ENCODE measurements at regions not wholly inside any gene's neighbourhood (a gene's known extent, or its start where the extent isn't known, plus 50 kb on each side); places are given as distances from the start of the nearest gene placed in this dataset.

DNA sequence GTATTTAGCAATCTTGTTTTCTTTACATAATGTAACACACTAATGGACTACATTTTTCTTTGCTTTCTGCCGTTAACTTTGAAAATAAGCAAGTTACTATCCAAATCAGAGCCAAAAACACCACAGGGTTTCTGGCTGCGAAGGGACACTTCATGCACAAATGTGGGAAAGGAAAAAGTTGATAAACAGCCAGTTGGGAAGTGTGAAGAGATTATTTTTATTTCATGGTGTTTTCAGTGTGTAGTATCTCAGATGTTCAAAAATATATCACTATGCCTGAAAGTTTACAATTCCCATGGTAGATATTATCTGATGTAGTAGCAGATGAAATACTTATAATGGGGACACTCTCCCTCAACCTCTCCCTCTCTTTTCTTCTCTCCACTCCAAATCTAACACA is 135.3 kb downstream of the CETN3 start:
- FAIRE-seq, result no peak

DNA sequence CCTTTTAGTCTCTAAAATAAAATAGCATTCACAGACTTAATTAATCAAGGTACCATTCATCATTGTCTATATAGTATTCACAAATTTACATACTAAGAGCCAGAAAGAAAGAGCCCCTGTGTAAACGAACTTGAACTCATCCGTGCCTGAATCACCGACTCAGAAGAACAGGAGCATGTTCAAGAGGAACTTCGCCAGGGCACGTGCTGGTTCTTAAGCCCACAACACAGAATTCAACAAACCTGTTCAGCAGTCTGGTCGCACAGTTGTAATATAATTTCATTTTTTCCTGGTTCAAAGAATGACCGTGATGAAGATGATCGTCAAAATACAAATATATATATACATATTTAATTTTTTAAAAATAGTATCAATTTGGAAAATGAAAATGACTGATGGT is 141.9 kb downstream of the CETN3 start:
- no peaks in the 10 kb centered on the region for H3K27me3 ChIP-seq (ENCODE audit: control insufficient read depth in 2 of 2, insufficient read depth in 2 of 2, low read length in 2 of 2)
- TF ChIP-seq, protein P1, sequence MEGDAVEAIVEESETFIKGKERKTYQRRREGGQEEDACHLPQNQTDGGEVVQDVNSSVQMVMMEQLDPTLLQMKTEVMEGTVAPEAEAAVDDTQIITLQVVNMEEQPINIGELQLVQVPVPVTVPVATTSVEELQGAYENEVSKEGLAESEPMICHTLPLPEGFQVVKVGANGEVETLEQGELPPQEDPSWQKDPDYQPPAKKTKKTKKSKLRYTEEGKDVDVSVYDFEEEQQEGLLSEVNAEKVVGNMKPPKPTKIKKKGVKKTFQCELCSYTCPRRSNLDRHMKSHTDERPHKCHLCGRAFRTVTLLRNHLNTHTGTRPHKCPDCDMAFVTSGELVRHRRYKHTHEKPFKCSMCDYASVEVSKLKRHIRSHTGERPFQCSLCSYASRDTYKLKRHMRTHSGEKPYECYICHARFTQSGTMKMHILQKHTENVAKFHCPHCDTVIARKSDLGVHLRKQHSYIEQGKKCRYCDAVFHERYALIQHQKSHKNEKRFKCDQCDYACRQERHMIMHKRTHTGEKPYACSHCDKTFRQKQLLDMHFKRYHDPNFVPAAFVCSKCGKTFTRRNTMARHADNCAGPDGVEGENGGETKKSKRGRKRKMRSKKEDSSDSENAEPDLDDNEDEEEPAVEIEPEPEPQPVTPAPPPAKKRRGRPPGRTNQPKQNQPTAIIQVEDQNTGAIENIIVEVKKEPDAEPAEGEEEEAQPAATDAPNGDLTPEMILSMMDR (IDR thresholded peaks at IDR 0.05; ENCODE audit: extremely low read depth in 1 of 2, insufficient read depth in 1 of 2, low read depth in 1 of 2, low read length in 2 of 2), result no peak
- no peaks in the 10 kb centered on the region for H3K9me1 ChIP-seq (replicated peaks; ENCODE audit: control insufficient read depth, extremely low read depth, insufficient read depth, low read length)
- POLR2A ChIA-PET, result no interaction called here
- H3K27ac ChIP-seq (ENCODE audit: insufficient read depth, low read depth, low read length), result no peak overlapping the region
- DNase-seq (ENCODE audit: low read depth, low spot score) (no peak), FAIRE-seq (no peak)
- dilution Hi-C loops (cut with MboI; ENCODE audit: extremely low pct_ligation_motif_present, low sequenced_read_pairs) (no loop called here), intact Hi-C loops (cut with micrococcal nuclease) (loop anchor here (5.0 to 10.0 kb wide), 4 partner anchors 120 to 1003 kb away; no protein-coding TSS in a partner anchor)
- no peaks in the 10 kb centered on the region for H3K79me2 ChIP-seq (ENCODE audit: control insufficient read depth, insufficient read depth, low read length)
- H2AFZ ChIP-seq (ENCODE audit: low read depth, low read length), result no peak overlapping the region
- H3K4me2 ChIP-seq (ENCODE audit: insufficient read depth, low read length), result no peak overlapping the region
- no peaks in the 10 kb centered on the region for H3K36me3 ChIP-seq (ENCODE audit: control insufficient read depth in 2 of 2, extremely low read depth in 1 of 2, insufficient read depth in 2 of 2, low read length in 2 of 2)
- H3K4me3 ChIP-seq (replicated peaks in 1 of 3; ENCODE audit: insufficient read depth in 1 of 3, low read depth in 1 of 3, low read length in 3 of 3), result no peak overlapping the region
- no peaks in the 10 kb centered on the region for H3K9me3 ChIP-seq (replicated peaks; ENCODE audit: control insufficient read depth, insufficient read depth, low read length)
- no peaks in the 10 kb centered on the region for H3K4me1 ChIP-seq (ENCODE audit: control insufficient read depth, extremely low read depth, insufficient read depth, low read length)
- BruUV-seq (replicated peaks), result no TSS peak
- no peak overlapping the region for H3K9ac ChIP-seq (replicated peaks; ENCODE audit: extremely low read depth, insufficient read depth, low read length)
- no peaks in the 10 kb centered on the region for H4K20me1 ChIP-seq (replicated peaks; ENCODE audit: control insufficient read depth, extremely low read depth, insufficient read depth, low read length)
- CTCF ChIA-PET, result interaction anchor here (5.9 kb wide), 1 partner anchor 1541 kb away, joined by 175 read pairs; no protein-coding TSS in a partner anchor

More for the DNA sequence above, 135.3 kb downstream of the CETN3 start:
- Histone ChIP-seq H2AFZ (ENCODE audit: low read depth, low read length) (no peak overlapping the region), H3K4me3 (replicated peaks in 1 of 3; ENCODE audit: insufficient read depth in 1 of 3, low read depth in 1 of 3, low read length in 3 of 3) (no peak overlapping the region), H3K9ac (replicated peaks; ENCODE audit: extremely low read depth, insufficient read depth, low read length) (no peak overlapping the region), H3K27me3 (ENCODE audit: control insufficient read depth in 2 of 2, insufficient read depth in 2 of 2, low read length in 2 of 2) (no peaks in the 10 kb centered on the region), H3K79me2 (ENCODE audit: control insufficient read depth, insufficient read depth, low read length) (no peaks in the 10 kb centered on the region), H3K36me3 (ENCODE audit: control insufficient read depth in 2 of 2, extremely low read depth in 1 of 2, insufficient read depth in 2 of 2, low read length in 2 of 2) (no peaks in the 10 kb centered on the region), H3K9me3 (replicated peaks; ENCODE audit: control insufficient read depth, insufficient read depth, low read length) (no peaks in the 10 kb centered on the region), H4K20me1 (replicated peaks; ENCODE audit: control insufficient read depth, extremely low read depth, insufficient read depth, low read length) (no peaks in the 10 kb centered on the region), H3K27ac (ENCODE audit: insufficient read depth, low read depth, low read length) (no peak overlapping the region), H3K4me2 (ENCODE audit: insufficient read depth, low read length) (no peak overlapping the region), H3K9me1 (replicated peaks; ENCODE audit: control insufficient read depth, extremely low read depth, insufficient read depth, low read length) (no peaks in the 10 kb centered on the region), H3K4me1 (ENCODE audit: control insufficient read depth, extremely low read depth, insufficient read depth, low read length) (no peaks in the 10 kb centered on the region)
- BruUV-seq (replicated peaks), result no TSS peak
- dilution Hi-C loops (cut with MboI; ENCODE audit: extremely low pct_ligation_motif_present, low sequenced_read_pairs) (no loop called here), intact Hi-C loops (cut with micrococcal nuclease) (no loop called here)
- DNase-seq (ENCODE audit: low read depth, low spot score), result no peak
- ChIA-PET POLR2A (no interaction called here), CTCF (interaction anchor here (1.6 kb wide), 1 partner anchor 1544 kb away, joined by 3 read pairs; no protein-coding TSS in a partner anchor)
- TF ChIP-seq, protein P1 (IDR thresholded peaks at IDR 0.05; ENCODE audit: extremely low read depth in 1 of 2, insufficient read depth in 1 of 2, low read depth in 1 of 2, low read length in 2 of 2), result no peak

Data from endothelial cell of umbilical vein (primary cell).